ENCODE measurements at regions not wholly inside any gene's neighbourhood (a gene's known extent, or its start where the extent isn't known, plus 50 kb on each side); places are given as distances from the start of the nearest gene placed in this dataset.

DNA sequence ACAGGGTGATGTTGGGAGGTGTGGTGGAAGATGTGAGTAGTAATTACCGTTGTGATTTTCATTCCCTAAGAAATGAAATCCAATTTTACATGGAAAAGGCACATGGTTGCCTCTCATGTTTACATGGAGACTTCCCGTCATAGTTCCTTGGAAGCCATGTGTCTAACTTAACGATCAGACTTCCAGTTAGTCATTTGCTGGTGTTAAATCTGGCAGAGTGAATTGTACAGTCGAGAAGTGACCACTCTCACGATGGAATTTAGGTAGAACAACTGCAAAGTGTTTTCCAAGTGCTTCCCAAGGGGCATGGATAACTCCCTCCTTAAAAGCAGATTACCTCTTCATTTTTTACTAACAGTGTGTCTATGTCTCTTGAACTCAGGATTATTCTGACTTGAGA lies 145.8 kb upstream of the CCN2 start:
- TF ChIP-seq, protein P1, sequence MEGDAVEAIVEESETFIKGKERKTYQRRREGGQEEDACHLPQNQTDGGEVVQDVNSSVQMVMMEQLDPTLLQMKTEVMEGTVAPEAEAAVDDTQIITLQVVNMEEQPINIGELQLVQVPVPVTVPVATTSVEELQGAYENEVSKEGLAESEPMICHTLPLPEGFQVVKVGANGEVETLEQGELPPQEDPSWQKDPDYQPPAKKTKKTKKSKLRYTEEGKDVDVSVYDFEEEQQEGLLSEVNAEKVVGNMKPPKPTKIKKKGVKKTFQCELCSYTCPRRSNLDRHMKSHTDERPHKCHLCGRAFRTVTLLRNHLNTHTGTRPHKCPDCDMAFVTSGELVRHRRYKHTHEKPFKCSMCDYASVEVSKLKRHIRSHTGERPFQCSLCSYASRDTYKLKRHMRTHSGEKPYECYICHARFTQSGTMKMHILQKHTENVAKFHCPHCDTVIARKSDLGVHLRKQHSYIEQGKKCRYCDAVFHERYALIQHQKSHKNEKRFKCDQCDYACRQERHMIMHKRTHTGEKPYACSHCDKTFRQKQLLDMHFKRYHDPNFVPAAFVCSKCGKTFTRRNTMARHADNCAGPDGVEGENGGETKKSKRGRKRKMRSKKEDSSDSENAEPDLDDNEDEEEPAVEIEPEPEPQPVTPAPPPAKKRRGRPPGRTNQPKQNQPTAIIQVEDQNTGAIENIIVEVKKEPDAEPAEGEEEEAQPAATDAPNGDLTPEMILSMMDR (IDR thresholded peaks at IDR 0.05), result no peak
- TF ChIP-seq POLR2A (IDR thresholded peaks at IDR 0.05), result no peak
- no peak for TF ChIP-seq POLR2AphosphoS5 (IDR thresholded peaks at IDR 0.05)

Measured in stomach (tissue), 4 donors.